Hepatocyte (in vitro differentiated cells): ENCODE measurements at regions not wholly inside any gene's neighbourhood (a gene's known extent, or its start where the extent isn't known, plus 50 kb on each side); places are given as distances from the start of the nearest gene placed in this dataset.

Experiments used
- EZH2 ChIP-seq: fragments of 200-600 bp; sonication (generic); IDR thresholded peaks from 2 replicates; pipeline ENCODE4 v1.6.1; 2016; ENCODE audit warnings: antibody characterized with exemption, mild to moderate bottlenecking, borderline replicate concordance
- EZH2phosphoT487 ChIP-seq: fragments of 200-600 bp; sonication (generic); IDR thresholded peaks from one replicate; pipeline ENCODE4 v1.6.1; 2018; ENCODE audit warnings: antibody characterized with exemption, mild to moderate bottlenecking, low read depth, moderate library complexity; ENCODE audit not compliant: unreplicated experiment, severe bottlenecking
- TF ChIP-seq, protein P1 (sequence below): fragments of 200-600 bp; sonication (generic); IDR thresholded peaks from 2 replicates; pipeline ENCODE4 v1.5.1; 2016; ENCODE audit warnings: antibody characterized with exemption, mild to moderate bottlenecking; ENCODE audit not compliant: poor library complexity

DNA sequence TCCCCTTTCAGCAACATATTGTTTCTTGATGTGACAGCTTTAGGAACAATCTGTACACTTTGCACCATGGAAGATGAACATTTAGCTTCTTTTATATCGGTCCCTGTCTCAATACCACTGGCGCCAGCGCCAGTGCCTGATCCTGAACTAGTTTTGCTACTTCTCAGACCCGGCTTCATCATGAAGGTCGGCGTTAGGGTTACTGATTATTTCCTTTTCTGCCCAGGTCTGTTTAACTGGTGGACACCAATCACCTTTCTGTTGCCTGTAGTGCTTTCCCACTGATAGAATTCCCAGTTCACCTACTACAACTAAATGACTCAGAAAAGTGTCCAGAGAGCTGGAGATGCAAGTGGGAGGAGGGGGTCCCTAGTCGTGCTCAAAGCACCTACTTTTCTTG, 99.5 kb downstream of the MYCN start:
- TF ChIP-seq, protein P1, sequence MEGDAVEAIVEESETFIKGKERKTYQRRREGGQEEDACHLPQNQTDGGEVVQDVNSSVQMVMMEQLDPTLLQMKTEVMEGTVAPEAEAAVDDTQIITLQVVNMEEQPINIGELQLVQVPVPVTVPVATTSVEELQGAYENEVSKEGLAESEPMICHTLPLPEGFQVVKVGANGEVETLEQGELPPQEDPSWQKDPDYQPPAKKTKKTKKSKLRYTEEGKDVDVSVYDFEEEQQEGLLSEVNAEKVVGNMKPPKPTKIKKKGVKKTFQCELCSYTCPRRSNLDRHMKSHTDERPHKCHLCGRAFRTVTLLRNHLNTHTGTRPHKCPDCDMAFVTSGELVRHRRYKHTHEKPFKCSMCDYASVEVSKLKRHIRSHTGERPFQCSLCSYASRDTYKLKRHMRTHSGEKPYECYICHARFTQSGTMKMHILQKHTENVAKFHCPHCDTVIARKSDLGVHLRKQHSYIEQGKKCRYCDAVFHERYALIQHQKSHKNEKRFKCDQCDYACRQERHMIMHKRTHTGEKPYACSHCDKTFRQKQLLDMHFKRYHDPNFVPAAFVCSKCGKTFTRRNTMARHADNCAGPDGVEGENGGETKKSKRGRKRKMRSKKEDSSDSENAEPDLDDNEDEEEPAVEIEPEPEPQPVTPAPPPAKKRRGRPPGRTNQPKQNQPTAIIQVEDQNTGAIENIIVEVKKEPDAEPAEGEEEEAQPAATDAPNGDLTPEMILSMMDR, result no peak
- no peak for TF ChIP-seq EZH2
- no peak for TF ChIP-seq EZH2phosphoT487
